Transverse colon (tissue), 3 donors: ENCODE measurements at regions not wholly inside any gene's neighbourhood (a gene's known extent, or its start where the extent isn't known, plus 50 kb on each side); places are given as distances from the start of the nearest gene placed in this dataset.

ENCODE experiments used
- POLR2A ChIP-seq: fragments of 450-650 bp; IDR thresholded peaks from one replicate; pipeline ENCODE4 v1.6.1; 2016; ENCODE audit warnings: antibody characterized with exemption, mild to moderate bottlenecking, moderate library complexity
- TF ChIP-seq, protein P1 (sequence below), 5 experiments: fragments of 200-600 bp in 3 of 5; fragments of 450-650 bp in 2 of 5; sonication (generic) in 3 of 5; IDR thresholded peaks; 1 replicate in 2 of 5; 2 replicates in 3 of 5; pipeline ENCODE4 v1.5.1; 2016 to 2017; ENCODE audit warnings: antibody characterized with exemption in 5 of 5, inconsistent platforms in 3 of 5, mild to moderate bottlenecking in 2 of 5, moderate library complexity in 1 of 5

DNA sequence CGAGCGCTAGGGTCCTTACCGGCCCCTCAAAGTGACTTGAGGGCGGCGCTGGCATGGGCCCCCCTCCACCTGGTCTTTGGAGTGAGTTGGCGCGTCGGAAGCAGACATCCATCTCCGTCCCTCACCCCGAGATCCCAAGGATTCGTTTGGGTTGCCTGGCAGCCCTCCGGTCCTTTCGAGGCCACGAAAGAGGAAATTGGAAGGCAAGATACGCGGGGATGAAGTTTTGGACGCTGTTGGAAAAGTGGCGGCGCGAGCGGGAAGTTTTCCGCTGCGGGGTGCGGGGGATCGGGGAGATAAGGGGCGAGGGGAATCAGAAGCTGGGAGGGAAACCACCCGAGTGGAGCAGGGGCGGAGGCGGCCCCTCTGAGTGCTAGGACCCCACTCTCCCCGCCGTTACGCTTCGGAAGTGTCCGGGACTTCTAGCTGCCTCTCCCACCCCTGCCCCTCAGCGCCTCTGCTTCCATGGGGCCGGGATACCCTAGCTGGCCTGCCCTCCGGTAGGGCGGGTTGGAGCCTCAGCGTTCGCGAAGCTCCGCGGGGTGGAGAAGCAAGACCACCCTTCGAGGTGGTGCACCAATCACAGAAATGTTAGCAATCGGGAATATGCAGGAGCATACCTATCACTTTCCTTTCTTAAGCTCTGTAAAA is 57.8 kb downstream of the FRMPD3 start:
- TF ChIP-seq POLR2A = no peak
- TF ChIP-seq, protein P1, sequence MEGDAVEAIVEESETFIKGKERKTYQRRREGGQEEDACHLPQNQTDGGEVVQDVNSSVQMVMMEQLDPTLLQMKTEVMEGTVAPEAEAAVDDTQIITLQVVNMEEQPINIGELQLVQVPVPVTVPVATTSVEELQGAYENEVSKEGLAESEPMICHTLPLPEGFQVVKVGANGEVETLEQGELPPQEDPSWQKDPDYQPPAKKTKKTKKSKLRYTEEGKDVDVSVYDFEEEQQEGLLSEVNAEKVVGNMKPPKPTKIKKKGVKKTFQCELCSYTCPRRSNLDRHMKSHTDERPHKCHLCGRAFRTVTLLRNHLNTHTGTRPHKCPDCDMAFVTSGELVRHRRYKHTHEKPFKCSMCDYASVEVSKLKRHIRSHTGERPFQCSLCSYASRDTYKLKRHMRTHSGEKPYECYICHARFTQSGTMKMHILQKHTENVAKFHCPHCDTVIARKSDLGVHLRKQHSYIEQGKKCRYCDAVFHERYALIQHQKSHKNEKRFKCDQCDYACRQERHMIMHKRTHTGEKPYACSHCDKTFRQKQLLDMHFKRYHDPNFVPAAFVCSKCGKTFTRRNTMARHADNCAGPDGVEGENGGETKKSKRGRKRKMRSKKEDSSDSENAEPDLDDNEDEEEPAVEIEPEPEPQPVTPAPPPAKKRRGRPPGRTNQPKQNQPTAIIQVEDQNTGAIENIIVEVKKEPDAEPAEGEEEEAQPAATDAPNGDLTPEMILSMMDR (IDR thresholded peaks at IDR 0.05) = no peak
